B cell (primary cell): ENCODE measurements at regions not wholly inside any gene's neighbourhood (a gene's known extent, or its start where the extent isn't known, plus 50 kb on each side); places are given as distances from the start of the nearest gene placed in this dataset.

Experiments used
- ATAC-seq: fragments of 200-7000 bp; cut with Tn5 transposase; one replicate; pipeline ENCODE4 v1.10.0; 2021; ENCODE audit warnings: low read depth, mild to moderate bottlenecking, moderate number of reproducible peaks, moderate library complexity
- CTCF ChIA-PET: fragments of 350-600 bp; sonication (Branson Sonifier 250); formaldehyde crosslinking; loops from one replicate; lab custom pipeline; 2021; ENCODE audit warnings: antibody characterized with exemption, inconsistent platforms; lab: Charles Lee
- POLR2A ChIA-PET: fragments of 350-600 bp; sonication (Branson Sonifier 250); formaldehyde crosslinking; loops from one replicate; lab custom pipeline; 2021; ENCODE audit warnings: antibody characterized with exemption; lab: Charles Lee
- DNase-seq: peaks from one replicate; pipeline ENCODE4 v3.0.0; 2013
- H2AFZ ChIP-seq: 2 replicates; pipeline ENCODE4 v1.6.1; 2012; ENCODE audit warnings: mild to moderate bottlenecking, low read depth, low read length; ENCODE audit not compliant: insufficient read depth, poor library complexity, severe bottlenecking
- H3K27ac ChIP-seq, 2 donors: 1 replicate in 1 of 2; 2 replicates in 1 of 2; pipeline ENCODE4 v1.5.1; 2012 to 2013; ENCODE audit warnings: low read length in 2 of 2, mild to moderate bottlenecking in 2 of 2, moderate library complexity in 1 of 2
- H3K27me3 ChIP-seq, 4 experiments: fragments of 200-600 bp in 1 of 4; sonication (generic) in 1 of 4; replicated peaks in 1 of 4; 1 replicate in 2 of 4; 2 replicates in 2 of 4; pipeline versions ENCODE4 v1.6.1 to v1.7.0; 2013 to 2016; ENCODE audit warnings: low read length in 3 of 4, mild to moderate bottlenecking in 2 of 4, mixed read lengths in 1 of 4, moderate library complexity in 1 of 4; ENCODE audit not compliant: insufficient read depth in 4 of 4, control insufficient read depth in 3 of 4; ENCODE audit errors: control extremely low read depth in 1 of 4
- H3K36me3 ChIP-seq, 2 experiments: replicated peaks in 1 of 2; 1 replicate in 1 of 2; 2 replicates in 1 of 2; pipeline versions ENCODE4 v1.6.1 to v1.7.1; 2013; ENCODE audit warnings: low read length in 1 of 2; ENCODE audit not compliant: insufficient read depth in 2 of 2, control insufficient read depth in 1 of 2; ENCODE audit errors: control extremely low read depth in 1 of 2, extremely low read depth in 1 of 2
- H3K4me1 ChIP-seq, 2 donors: fragments of 200-600 bp in 1 of 2; sonication (generic) in 1 of 2; 1 replicate in 1 of 2; 2 replicates in 1 of 2; pipeline versions ENCODE4 v1.5.1 to v1.6.1; 2013 to 2017; ENCODE audit warnings: low read length in 2 of 2; ENCODE audit not compliant: control insufficient read depth in 2 of 2, insufficient read depth in 2 of 2
- H3K4me2 ChIP-seq: replicated peaks from 2 replicates; pipeline ENCODE3; 2012; ENCODE audit warnings: mild to moderate bottlenecking, low read depth, low read length; ENCODE audit not compliant: poor library complexity, severe bottlenecking
- H3K4me3 ChIP-seq, 5 experiments: fragments of 200-600 bp in 1 of 5; sonication (generic) in 1 of 5; 1 replicate in 3 of 5; 2 replicates in 2 of 5; pipeline versions ENCODE4 v1.5.1 to v1.7.0; 2011 to 2016; ENCODE audit warnings: low read length in 4 of 5, mild to moderate bottlenecking in 4 of 5, low read depth in 2 of 5, control low read depth in 1 of 5, moderate library complexity in 1 of 5; ENCODE audit not compliant: insufficient read depth in 1 of 5; ENCODE audit errors: control extremely low read depth in 1 of 5, extremely low read depth in 1 of 5
- H3K79me2 ChIP-seq: fragments of 200-600 bp; sonication (generic); one replicate; pipeline ENCODE4 v1.6.0; 2016; ENCODE audit warnings: low read length; ENCODE audit not compliant: control insufficient read depth, insufficient read depth
- H3K9ac ChIP-seq: fragments of 200-600 bp; sonication (generic); 2 replicates; pipeline ENCODE4 v1.6.1; 2017; ENCODE audit warnings: mild to moderate bottlenecking, low read length, moderate library complexity
- H3K9me3 ChIP-seq, 3 donors: one replicate each; pipeline versions ENCODE4 v1.6.1 to v1.7.1; 2013; ENCODE audit warnings: low read length in 2 of 3; ENCODE audit not compliant: control insufficient read depth in 2 of 3, insufficient read depth in 1 of 3; ENCODE audit errors: control extremely low read depth in 1 of 3
- H4K20me1 ChIP-seq: 2 replicates; pipeline ENCODE4 v1.6.0; 2012; ENCODE audit warnings: mild to moderate bottlenecking, low read length; ENCODE audit not compliant: insufficient read depth, control insufficient read depth, poor library complexity, severe bottlenecking
- H3K27ac Mint-ChIP-seq: one replicate; pipeline ENCODE4 v1.8.0; 2021; ENCODE audit warnings: mixed read lengths
- H3K27me3 Mint-ChIP-seq: one replicate; pipeline ENCODE4 v1.8.0; 2021; ENCODE audit warnings: mixed read lengths
- H3K4me1 Mint-ChIP-seq: one replicate; pipeline ENCODE4 v1.8.0; 2021; ENCODE audit warnings: mixed read lengths
- H3K4me3 Mint-ChIP-seq: one replicate; pipeline ENCODE4 v1.8.0; 2021; ENCODE audit warnings: mixed read lengths
- H3K9me3 Mint-ChIP-seq: one replicate; pipeline ENCODE4 v1.8.0; 2022; ENCODE audit warnings: mixed read lengths; ENCODE audit not compliant: insufficient read depth
- CTCF ChIP-seq: fragments of 200-600 bp; IDR thresholded peaks from one replicate; pipeline ENCODE4 v1.8.0; 2022; ENCODE audit warnings: antibody characterized with exemption, mild to moderate bottlenecking
- EZH2 ChIP-seq: IDR thresholded peaks from 2 replicates; pipeline ENCODE4 v1.6.1; 2012; ENCODE audit warnings: borderline replicate concordance, low read depth, mild to moderate bottlenecking, moderate library complexity, low read length; ENCODE audit not compliant: insufficient read depth, poor library complexity, severe bottlenecking
- WGBS: methylation state at CpG from one replicate; pipeline ENCODE4 v1.1.5; 2013; ENCODE audit warnings: missing lambda C conversion rate; ENCODE audit not compliant: insufficient coverage; 5-methylcytosine and 5-hydroxymethylcytosine counted together
- intact Hi-C: fragments of 100-400 bp; cut with micrococcal nuclease; formaldehyde crosslinking; loops from one replicate; pipeline ENCODE4 v1.10.0; 2022

GRCh38 chr14:101635749-101636560 is 74.7 kb downstream of the DIO3 start:
- no peak for ATAC-seq
- Histone ChIP-seq H3K79me2 (no peaks in the 10 kb centered on the region), H3K27ac (no peak overlapping the region), H3K9ac (no peak overlapping the region), H3K4me3 (no peak overlapping the region), H3K4me1 (no peaks in the 10 kb centered on the region), H2AFZ (no peak overlapping the region), H4K20me1 (no peaks in the 10 kb centered on the region), H3K36me3 (no peaks in the 10 kb centered on the region), H3K9me3 (no peaks in the 10 kb centered on the region), H3K4me2 (no peak overlapping the region), H3K27me3 (peaks cover 0 to 18% (median 7%) of the 10 kb centered on the region in 4 experiments)
- DNase-seq: no peak
- CTCF ChIA-PET: no interaction called here
- Mint-ChIP-seq H3K9me3 (no peaks in the 10 kb centered on the region), H3K27me3 (peaks cover 40% of the 10 kb centered on the region), H3K4me1 (no peaks in the 10 kb centered on the region), H3K4me3 (no peak overlapping the region), H3K27ac (no peak overlapping the region)
- intact Hi-C loops: no loop called here
- no peak for TF ChIP-seq EZH2
- no peak for TF ChIP-seq CTCF
- POLR2A ChIA-PET: no interaction called here
- WGBS: 75% methylated on average over 10 of the region's 18 CpGs

- Mint-ChIP-seq H3K27me3 (peaks cover 51% of the 10 kb centered on the region), H3K27ac (no peak overlapping the region), H3K4me1 (no peaks in the 10 kb centered on the region), H3K4me3 (no peak overlapping the region), H3K9me3 (no peaks in the 10 kb centered on the region)
- H3K27me3 ChIP-seq: peaks cover 0 to 18% (median 7%) of the 10 kb centered on the region in 4 experiments
- WGBS: 93% methylated on average over 3 of the region's 9 CpGs
- no peak overlapping the region for H3K9ac ChIP-seq
- H3K79me2 ChIP-seq: no peaks in the 10 kb centered on the region
- ChIA-PET CTCF (interaction anchor here (0.9 kb wide), 1 partner anchor 598 kb away, joined by 3 read pairs; no protein-coding TSS in a partner anchor), POLR2A (no interaction called here)
- H3K4me3 ChIP-seq: no peak overlapping the region
- no peaks in the 10 kb centered on the region for H3K9me3 ChIP-seq
- no peaks in the 10 kb centered on the region for H4K20me1 ChIP-seq
- H2AFZ ChIP-seq: no peak overlapping the region
- ATAC-seq (no peak), DNase-seq (no peak)
- H3K36me3 ChIP-seq: no peaks in the 10 kb centered on the region
- intact Hi-C loops: no loop called here
- H3K27ac ChIP-seq: no peak overlapping the region
- H3K4me2 ChIP-seq: no peak overlapping the region
- H3K4me1 ChIP-seq: no peaks in the 10 kb centered on the region
- TF ChIP-seq CTCF: no peak
- TF ChIP-seq EZH2: no peak
These were observed 78.0 kb downstream of the DIO3 start for GRCh38 chr14:101639241-101639833.
